HuH-7 (cell line): ENCODE measurements at regions not wholly inside any gene's neighbourhood (a gene's known extent, or its start where the extent isn't known, plus 50 kb on each side); places are given as distances from the start of the nearest gene placed in this dataset.

ENCODE experiments used
- DNase-seq: peaks from one replicate; pipeline ENCODE4 v3.0.0; 2011; ENCODE audit warnings: low spot score

DNA sequence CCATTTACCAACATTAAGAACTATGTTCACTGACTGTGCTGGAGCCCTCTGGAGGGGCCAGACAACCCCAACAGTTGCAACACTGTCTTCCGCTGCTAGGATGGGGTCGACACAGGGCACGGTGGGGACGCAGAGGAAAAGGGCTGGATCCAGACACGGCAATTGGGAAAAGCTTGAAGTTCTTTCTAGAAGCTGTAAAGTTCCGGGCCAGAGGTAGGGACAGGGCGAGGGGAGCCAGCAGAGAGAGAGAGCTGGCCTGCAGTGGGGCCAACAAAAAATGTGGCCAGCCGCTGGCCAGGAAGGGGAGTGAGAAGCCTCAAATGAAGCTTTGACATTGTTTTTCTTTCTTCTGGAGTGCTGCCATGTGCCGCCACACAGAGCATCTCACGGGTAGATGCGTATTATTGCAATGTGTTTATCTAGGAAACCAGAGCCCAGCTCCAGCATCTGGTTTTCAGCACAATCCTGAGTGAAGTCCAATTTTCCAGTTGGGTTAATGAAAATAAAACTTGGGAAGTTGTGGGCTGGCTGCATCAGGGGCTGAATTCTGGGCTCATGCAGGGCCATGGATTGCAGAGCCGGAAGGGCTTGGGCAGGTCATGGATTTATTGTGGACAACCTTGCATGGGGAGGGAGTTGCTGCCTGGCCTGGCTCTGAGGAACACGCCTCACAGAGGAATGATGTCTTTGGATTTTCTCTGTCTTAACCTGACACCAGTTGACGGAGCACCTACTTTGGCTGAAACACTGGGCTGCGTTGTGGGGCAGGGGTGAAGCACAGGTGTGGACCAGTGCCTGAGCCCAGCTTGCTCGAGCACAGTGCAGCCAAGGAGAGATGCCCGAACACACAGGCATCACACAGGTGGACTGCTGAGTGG, 67.6 kb upstream of the AMPD3 start:
- no peak for DNase-seq

DNA sequence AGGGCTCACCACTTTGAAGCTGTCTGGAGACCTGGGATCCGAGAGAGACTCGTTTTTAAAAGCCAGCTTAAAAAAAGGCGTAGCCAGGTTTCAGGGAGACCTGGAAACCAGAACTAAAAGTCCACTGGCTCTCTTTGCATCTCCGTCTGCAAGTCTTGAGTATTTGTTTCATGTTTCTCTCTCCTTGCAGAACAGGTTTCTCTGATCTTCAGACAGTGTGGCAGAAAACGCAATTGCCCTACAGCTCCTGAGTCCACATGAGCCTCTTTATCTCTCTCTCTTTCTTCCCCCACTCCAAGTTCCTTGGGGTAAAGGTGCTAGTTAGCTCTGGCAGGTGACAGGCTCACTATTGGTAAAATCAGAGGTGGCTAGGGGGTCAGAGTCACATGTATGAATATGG, 67.0 kb upstream of the AMPD3 start:
- DNase-seq: no peak

DNA sequence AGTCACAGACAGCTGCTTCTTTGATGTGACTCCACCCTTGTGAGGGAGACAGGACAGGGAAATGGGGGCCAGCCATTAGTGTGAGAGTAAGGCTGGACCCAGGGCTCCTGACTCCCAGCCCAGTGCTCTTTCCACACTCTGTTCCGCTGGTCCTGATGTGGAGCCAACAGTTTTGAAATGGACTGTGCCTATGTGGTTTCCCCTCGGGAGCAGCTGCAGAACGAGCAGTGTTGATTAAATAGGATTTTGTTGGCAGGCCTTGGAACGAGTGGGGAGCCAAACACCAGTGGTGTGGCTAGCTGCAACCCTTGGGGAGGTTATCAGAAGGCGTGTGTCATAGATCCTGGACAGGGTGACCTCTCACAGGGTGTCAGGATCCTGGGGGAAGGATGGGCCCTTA, 66.5 kb upstream of the AMPD3 start:
- no peak for DNase-seq

DNA sequence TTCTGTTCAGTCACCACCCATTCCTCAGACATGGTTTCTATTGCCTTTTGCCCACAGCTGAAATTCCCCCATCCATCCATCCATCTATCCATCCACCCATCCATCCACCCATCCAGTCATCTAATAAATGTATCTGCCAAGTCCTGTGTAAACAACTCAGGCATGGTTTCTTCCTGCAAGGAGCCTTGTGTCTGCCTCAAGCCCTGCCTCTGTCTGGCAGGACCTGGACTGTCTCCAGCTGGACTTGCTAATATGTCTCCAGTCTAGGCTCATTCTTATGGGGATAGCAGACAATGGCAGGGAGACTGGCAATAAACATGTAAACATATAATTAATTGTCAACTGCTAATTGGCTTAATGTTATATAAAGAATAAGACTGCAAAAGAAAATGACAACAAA, 64.7 kb upstream of the AMPD3 start:
- DNase-seq: no peak

GRCh38 chr11:10392095-10393079, 62.7 kb upstream of the AMPD3 start:
- DNase-seq: no peak

DNA sequence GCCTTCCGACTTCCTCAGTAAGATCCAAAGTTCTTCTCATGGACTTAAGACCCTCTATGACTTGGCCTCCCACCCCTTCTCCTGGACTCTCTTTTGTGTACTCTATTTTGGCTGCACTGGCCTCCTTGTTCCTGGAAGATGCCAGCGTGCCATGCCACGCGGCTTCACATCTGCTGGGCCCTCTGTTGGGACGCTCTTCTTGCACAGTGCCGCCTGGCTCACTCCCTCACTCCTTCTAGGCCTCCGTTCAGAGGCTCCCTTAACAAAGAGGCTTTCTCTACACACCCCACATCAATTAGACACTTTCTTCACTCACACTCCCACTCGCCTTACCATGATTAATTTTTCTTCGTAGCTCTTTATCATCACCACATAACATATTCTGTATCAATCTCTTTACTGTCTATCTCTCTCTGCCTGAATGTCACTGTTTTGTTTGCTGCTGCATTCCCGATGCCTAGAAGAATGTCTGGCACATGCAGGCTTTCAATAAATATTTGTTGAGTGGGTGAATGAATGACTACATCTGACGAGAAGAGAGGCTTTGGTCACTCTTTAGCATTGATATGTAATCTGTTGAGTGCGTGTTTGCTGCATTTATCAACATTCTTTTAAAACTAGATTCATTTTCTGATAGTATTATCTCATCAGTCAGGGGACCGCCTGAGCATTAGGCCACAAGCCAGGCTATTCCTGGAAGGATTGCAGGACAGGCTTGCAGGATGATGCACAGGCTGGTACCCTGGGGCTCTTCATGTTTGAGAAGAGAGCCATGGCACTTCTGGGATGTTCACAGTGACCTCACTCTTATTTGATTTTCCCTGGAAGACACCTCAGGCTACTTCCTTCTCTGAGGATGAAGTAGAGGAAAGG, 60.6 kb upstream of the AMPD3 start:
- no peak for DNase-seq

DNA sequence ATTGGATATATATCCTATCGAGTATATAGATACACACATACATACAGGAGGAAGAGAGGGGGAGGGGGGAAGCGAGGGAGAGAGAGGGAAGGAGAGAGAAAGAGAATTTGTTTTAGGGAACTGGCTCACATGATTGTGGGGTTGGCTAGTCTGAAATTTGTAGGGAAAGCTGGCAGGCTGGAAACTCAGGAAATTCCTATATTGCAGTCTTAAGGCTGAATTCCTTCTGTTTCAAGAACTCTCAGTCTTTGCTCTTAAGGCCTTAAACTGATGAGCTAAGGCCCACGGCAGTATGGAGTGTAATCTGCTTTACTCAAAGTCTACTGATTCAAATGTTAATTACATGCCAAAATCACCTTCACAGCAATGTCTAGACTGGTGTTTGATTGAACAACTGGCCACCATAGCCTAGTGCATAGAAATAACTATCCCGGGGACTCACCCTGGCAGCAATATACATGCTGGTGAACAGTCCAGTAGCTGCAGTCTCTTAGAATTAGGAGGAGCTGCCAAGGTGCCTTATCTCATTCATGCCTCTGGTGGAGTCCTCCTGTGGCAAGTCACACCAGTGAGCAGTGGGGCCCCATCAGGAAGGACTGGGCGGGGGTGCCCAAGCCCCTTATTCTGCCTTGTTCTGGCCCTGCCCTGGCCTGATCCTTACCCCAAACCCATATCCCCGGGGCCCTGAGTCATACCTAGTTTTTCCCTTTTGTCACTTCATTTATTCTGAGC, 59.7 kb upstream of the AMPD3 start:
- DNase-seq: no peak

GRCh38 chr11:10396771-10397170, 58.3 kb upstream of the AMPD3 start:
- DNase-seq: no peak

GRCh38 chr11:10397226-10397987, 57.7 kb upstream of the AMPD3 start:
- no peak for DNase-seq

DNA sequence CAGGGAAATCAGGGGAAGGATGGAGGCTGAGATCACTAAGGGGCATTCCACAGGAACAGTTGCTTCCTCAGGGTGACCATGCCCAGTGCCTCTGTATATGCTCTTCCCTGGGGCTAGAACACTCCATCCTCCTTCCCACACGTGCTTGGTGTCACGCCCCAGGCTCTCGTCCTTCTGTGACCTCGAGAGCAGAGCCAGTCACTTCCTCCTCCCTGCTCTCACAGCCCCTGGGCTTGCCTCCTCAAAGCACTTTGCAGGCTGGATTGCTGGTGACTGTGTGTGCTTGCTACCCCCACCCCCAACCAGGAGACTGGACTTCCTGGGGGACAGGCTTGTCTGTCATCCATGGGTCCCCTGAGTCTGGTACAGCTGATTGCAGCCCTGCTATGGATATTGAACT, 56.5 kb upstream of the AMPD3 start:
- DNase-seq: no peak

DNA sequence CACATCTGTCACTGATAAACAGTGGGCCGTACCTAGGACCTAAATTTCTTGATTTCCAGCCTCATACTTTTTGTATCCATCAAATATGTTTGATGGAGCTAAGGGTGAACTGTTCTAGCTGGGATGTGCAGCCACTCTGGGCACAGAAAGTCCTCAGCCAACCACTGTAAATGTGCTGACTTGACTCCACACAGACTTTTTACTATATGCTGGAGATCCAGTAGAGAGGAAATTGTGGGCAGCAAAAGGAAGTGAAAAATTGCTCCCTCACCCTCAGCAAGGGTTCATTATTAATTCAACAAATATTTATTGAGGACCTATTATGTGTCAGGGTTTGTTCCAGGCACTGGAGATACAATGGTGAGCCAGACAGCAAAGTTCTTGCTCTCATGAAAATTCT, 54.2 kb upstream of the AMPD3 start:
- no peak for DNase-seq

GRCh38 chr11:10401256-10401655, 53.8 kb upstream of the AMPD3 start:
- no peak for DNase-seq

DNA sequence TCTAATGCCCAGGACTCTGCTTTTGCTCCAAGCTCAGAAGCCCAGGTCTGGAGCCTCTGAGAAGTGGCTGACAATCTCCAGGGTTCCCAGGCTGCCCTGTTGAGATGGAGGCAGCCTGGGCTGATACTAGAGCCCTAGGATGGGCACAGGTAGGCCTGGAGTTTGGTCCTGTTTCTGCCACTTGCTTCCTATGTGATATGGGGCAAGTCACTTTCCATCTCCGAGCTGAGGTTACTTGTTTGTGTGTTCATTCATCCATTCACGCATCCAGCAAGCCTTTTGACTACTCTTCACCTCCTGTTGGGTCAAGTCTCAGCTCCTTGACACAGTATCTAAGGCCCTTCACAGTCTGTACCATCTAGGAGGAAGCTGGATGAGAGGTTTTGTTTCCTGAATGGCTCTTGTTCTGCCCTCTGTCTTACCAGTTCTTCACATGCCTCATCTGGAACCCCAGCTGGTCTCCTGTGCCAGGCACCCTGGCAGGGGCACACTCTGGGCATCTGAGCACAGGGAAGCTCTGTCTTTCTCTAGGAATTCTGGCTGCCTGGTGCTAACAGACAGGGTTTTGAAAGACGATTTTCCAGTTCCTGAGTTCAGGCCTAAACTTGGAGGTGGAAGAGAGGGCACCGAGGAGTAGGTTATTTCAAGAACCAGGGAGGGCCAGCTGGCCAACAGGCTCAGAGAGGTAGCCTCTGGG, 53.2 kb upstream of the AMPD3 start:
- no peak for DNase-seq
